ENCODE measurements at regions not wholly inside any gene's neighbourhood (a gene's known extent, or its start where the extent isn't known, plus 50 kb on each side); places are given as distances from the start of the nearest gene placed in this dataset.

GRCh38 chr22:48727454-48728058 is 1100.1 kb downstream of the BRD1 start:
- no peak for TF ChIP-seq CTCF (IDR thresholded peaks at IDR 0.05; ENCODE audit: insufficient read depth, low read depth, low read length, missing control alignments)
- H3K4me3 ChIP-seq (ENCODE audit: low read length) = no peak overlapping the region
- no peak for DNase-seq (ENCODE audit: low read depth)

- DNase-seq (ENCODE audit: low read depth) = no peak
- no peak for TF ChIP-seq CTCF (IDR thresholded peaks at IDR 0.05; ENCODE audit: insufficient read depth, low read depth, low read length, missing control alignments)
- H3K4me3 ChIP-seq (ENCODE audit: low read length) = no peak overlapping the region
Measured at GRCh38 chr22:48724899-48725298, 1102.8 kb downstream of the BRD1 start.

GRCh38 chr22:48722661-48723060 is 1105.0 kb downstream of the BRD1 start:
- no peak for DNase-seq (ENCODE audit: low read depth)
- TF ChIP-seq CTCF (IDR thresholded peaks at IDR 0.05; ENCODE audit: insufficient read depth, low read depth, low read length, missing control alignments) = no peak
- H3K4me3 ChIP-seq (ENCODE audit: low read length) = no peak overlapping the region

GRCh38 chr22:48721395-48721669 is 1106.3 kb downstream of the BRD1 start:
- no peak overlapping the region for H3K4me3 ChIP-seq (ENCODE audit: low read length)
- no peak for TF ChIP-seq CTCF (IDR thresholded peaks at IDR 0.05; ENCODE audit: insufficient read depth, low read depth, low read length, missing control alignments)
- DNase-seq (ENCODE audit: low read depth) = no peak

GRCh38 chr22:48720662-48721394 is 1106.8 kb downstream of the BRD1 start:
- no peak for TF ChIP-seq CTCF (IDR thresholded peaks at IDR 0.05; ENCODE audit: insufficient read depth, low read depth, low read length, missing control alignments)
- DNase-seq (ENCODE audit: low read depth) = no peak

GRCh38 chr22:48719978-48720661 is 1107.6 kb downstream of the BRD1 start:
- DNase-seq (ENCODE audit: low read depth) = no peak
- no peak overlapping the region for H3K4me3 ChIP-seq (ENCODE audit: low read length)
- TF ChIP-seq CTCF (IDR thresholded peaks at IDR 0.05; ENCODE audit: insufficient read depth, low read depth, low read length, missing control alignments) = no peak

More at GRCh38 chr22:48720662-48721394, 1106.8 kb downstream of the BRD1 start:
- H3K4me3 ChIP-seq (ENCODE audit: low read length) = no peak overlapping the region

All from epithelial cell of esophagus (primary cell).